ENCODE measurements at regions not wholly inside any gene's neighbourhood (a gene's known extent, or its start where the extent isn't known, plus 50 kb on each side); places are given as distances from the start of the nearest gene placed in this dataset.

DNA sequence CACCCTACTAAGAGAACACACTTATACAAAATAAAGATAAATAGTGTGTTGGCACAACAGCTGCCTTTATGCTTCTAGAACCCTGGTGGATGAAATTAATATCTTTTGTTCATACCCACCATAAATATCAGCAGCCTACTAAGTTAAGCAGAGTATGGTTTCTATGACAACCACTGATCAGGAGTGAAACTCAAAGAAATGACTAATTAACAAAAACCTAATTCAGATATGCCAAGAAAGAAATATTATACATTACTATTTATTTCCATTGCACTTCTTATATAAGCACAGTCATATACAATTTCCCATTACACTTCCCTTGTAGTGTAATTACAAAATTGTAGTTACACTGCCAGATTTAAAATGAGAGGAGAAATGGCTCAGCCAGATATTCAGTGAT is 164.1 kb upstream of the CDKN3 start:
- no peaks in the 10 kb centered on the region for H3K4me1 ChIP-seq (ENCODE audit: control extremely low read depth in 1 of 4, control insufficient read depth in 4 of 4, insufficient read depth in 4 of 4, low read length in 3 of 4)
- no peak overlapping the region for H3K27ac ChIP-seq (ENCODE audit: insufficient read depth in 1 of 2, low read depth in 1 of 2, low read length in 2 of 2, poor library complexity in 1 of 2, severe bottlenecking in 2 of 2)
- POLR2A ChIA-PET: no interaction called here
- DNase-seq: no peak
- CTCF ChIA-PET: no interaction called here
- no peak overlapping the region for H3K4me3 ChIP-seq (ENCODE audit: control insufficient read depth in 1 of 7, extremely low read depth in 1 of 7, insufficient read depth in 4 of 7, low read depth in 2 of 7, low read length in 6 of 7)
- peaks cover 0 to 3% (median 2%) of the 10 kb centered on the region in 5 experiments for H3K27me3 ChIP-seq (replicated peaks in 2 of 5; ENCODE audit: control insufficient read depth in 4 of 5, insufficient read depth in 5 of 5, low read length in 4 of 5)
- H3K36me3 ChIP-seq (ENCODE audit: control insufficient read depth in 4 of 4, insufficient read depth in 4 of 4, low read length in 3 of 4): no peaks in the 10 kb centered on the region
- no peaks in the 10 kb centered on the region for H3K9me3 ChIP-seq (ENCODE audit: control extremely low read depth in 1 of 5, control insufficient read depth in 4 of 5, insufficient read depth in 2 of 5, low read depth in 1 of 5, low read length in 4 of 5)

DNA sequence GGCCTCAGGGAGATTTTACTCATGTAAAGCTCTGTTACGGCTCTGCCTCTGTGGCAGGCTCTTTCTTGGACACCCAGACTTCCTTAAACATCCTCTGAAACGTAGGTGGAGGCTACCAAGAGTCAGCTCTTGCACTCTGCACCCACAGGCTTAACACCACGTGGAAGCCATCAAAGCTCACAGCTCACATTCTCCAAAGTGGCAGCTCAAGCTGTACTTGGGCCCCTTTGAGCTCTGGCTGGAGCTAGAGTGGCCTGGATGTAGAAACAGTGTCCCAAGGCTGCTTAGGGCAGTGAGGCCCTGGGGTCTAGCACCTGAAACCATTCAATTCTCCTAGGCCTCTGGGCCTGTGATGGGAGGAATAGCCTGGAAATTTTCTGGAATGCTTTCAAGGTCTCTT is 155.3 kb upstream of the CDKN3 start:
- DNase-seq: no peak
- H3K4me1 ChIP-seq (ENCODE audit: control extremely low read depth in 1 of 4, control insufficient read depth in 4 of 4, insufficient read depth in 4 of 4, low read length in 3 of 4): no peaks in the 10 kb centered on the region
- 85% methylated on average over 3 of the region's 3 CpGs for WGBS (ENCODE audit: insufficient coverage)
- no peaks in the 10 kb centered on the region for H3K27me3 ChIP-seq (replicated peaks in 2 of 5; ENCODE audit: control insufficient read depth in 4 of 5, insufficient read depth in 5 of 5, low read length in 4 of 5)
- no peak overlapping the region for H3K27ac ChIP-seq (ENCODE audit: insufficient read depth in 1 of 2, low read depth in 1 of 2, low read length in 2 of 2, poor library complexity in 1 of 2, severe bottlenecking in 2 of 2)
- CTCF ChIA-PET: no interaction called here
- H3K4me3 ChIP-seq (ENCODE audit: control insufficient read depth in 1 of 7, extremely low read depth in 1 of 7, insufficient read depth in 4 of 7, low read depth in 2 of 7, low read length in 6 of 7): no peak overlapping the region
- POLR2A ChIA-PET: no interaction called here
- H3K36me3 ChIP-seq (ENCODE audit: control insufficient read depth in 4 of 4, insufficient read depth in 4 of 4, low read length in 3 of 4): no peaks in the 10 kb centered on the region
- no peaks in the 10 kb centered on the region for H3K9me3 ChIP-seq (ENCODE audit: control extremely low read depth in 1 of 5, control insufficient read depth in 4 of 5, insufficient read depth in 2 of 5, low read depth in 1 of 5, low read length in 4 of 5)

GRCh38 chr14:54251356-54251755 is 145.5 kb upstream of the CDKN3 start:
- CTCF ChIA-PET: no interaction called here
- H3K9me3 ChIP-seq (ENCODE audit: control extremely low read depth in 1 of 5, control insufficient read depth in 4 of 5, insufficient read depth in 2 of 5, low read depth in 1 of 5, low read length in 4 of 5): peaks cover 0 to 4% (median 0%) of the 10 kb centered on the region in 5 experiments
- H3K4me1 ChIP-seq (ENCODE audit: control extremely low read depth in 1 of 4, control insufficient read depth in 4 of 4, insufficient read depth in 4 of 4, low read length in 3 of 4): no peaks in the 10 kb centered on the region
- WGBS (ENCODE audit: insufficient coverage): 93% methylated on average over 3 of the region's 4 CpGs
- H3K27me3 ChIP-seq (replicated peaks in 2 of 5; ENCODE audit: control insufficient read depth in 4 of 5, insufficient read depth in 5 of 5, low read length in 4 of 5): peaks cover 0 to 5% (median 3%) of the 10 kb centered on the region in 5 experiments
- no peak overlapping the region for H3K27ac ChIP-seq (ENCODE audit: insufficient read depth in 1 of 2, low read depth in 1 of 2, low read length in 2 of 2, poor library complexity in 1 of 2, severe bottlenecking in 2 of 2)
- no peak overlapping the region for H3K4me3 ChIP-seq (ENCODE audit: control insufficient read depth in 1 of 7, extremely low read depth in 1 of 7, insufficient read depth in 4 of 7, low read depth in 2 of 7, low read length in 6 of 7)
- no peaks in the 10 kb centered on the region for H3K36me3 ChIP-seq (ENCODE audit: control insufficient read depth in 4 of 4, insufficient read depth in 4 of 4, low read length in 3 of 4)
- DNase-seq: no peak
- POLR2A ChIA-PET: no interaction called here

DNA sequence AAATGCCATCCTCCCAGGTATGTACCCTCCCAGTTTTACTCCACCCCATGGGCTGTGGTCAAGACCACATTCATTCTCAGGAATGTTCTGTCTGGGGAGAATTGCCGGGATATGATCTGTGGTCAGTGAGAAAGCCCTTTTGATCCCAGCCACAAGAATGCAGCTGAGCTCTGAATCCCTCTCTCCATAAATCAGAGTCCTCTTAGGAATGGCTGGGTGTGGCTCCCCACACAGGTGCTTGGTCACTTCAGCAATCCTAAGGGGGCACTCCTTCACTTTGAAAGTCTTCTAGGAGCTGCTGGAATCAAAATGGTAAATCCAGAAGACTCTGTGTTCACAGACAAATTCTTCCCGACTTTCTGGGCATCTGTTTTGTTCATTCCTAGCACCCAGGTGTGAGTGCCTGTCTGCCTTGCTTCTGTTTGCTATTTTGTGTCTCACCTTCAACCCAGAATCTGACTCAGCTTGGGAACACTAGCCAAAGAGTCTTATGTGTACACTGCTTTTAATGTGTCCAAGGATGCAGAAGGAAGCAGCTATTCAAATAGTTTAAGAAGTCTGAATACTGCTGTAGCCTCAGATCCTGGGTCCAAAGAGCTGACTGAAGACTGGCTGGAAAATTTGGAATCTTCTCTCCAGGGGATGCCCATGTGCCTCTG is 144.6 kb upstream of the CDKN3 start:
- H3K4me3 ChIP-seq (ENCODE audit: control insufficient read depth in 1 of 7, extremely low read depth in 1 of 7, insufficient read depth in 4 of 7, low read depth in 2 of 7, low read length in 6 of 7): no peak overlapping the region
- peaks cover 0 to 4% (median 0%) of the 10 kb centered on the region in 5 experiments for H3K9me3 ChIP-seq (ENCODE audit: control extremely low read depth in 1 of 5, control insufficient read depth in 4 of 5, insufficient read depth in 2 of 5, low read depth in 1 of 5, low read length in 4 of 5)
- no peaks in the 10 kb centered on the region for H3K36me3 ChIP-seq (ENCODE audit: control insufficient read depth in 4 of 4, insufficient read depth in 4 of 4, low read length in 3 of 4)
- no peak overlapping the region for H3K27ac ChIP-seq (ENCODE audit: insufficient read depth in 1 of 2, low read depth in 1 of 2, low read length in 2 of 2, poor library complexity in 1 of 2, severe bottlenecking in 2 of 2)
- H3K4me1 ChIP-seq (ENCODE audit: control extremely low read depth in 1 of 4, control insufficient read depth in 4 of 4, insufficient read depth in 4 of 4, low read length in 3 of 4): no peaks in the 10 kb centered on the region
- peaks cover 0 to 5% (median 3%) of the 10 kb centered on the region in 5 experiments for H3K27me3 ChIP-seq (replicated peaks in 2 of 5; ENCODE audit: control insufficient read depth in 4 of 5, insufficient read depth in 5 of 5, low read length in 4 of 5)
- DNase-seq: no peak
- WGBS (ENCODE audit: insufficient coverage): 71% methylated on average over 2 of the region's 2 CpGs
- CTCF ChIA-PET: no interaction called here
- POLR2A ChIA-PET: no interaction called here

DNA sequence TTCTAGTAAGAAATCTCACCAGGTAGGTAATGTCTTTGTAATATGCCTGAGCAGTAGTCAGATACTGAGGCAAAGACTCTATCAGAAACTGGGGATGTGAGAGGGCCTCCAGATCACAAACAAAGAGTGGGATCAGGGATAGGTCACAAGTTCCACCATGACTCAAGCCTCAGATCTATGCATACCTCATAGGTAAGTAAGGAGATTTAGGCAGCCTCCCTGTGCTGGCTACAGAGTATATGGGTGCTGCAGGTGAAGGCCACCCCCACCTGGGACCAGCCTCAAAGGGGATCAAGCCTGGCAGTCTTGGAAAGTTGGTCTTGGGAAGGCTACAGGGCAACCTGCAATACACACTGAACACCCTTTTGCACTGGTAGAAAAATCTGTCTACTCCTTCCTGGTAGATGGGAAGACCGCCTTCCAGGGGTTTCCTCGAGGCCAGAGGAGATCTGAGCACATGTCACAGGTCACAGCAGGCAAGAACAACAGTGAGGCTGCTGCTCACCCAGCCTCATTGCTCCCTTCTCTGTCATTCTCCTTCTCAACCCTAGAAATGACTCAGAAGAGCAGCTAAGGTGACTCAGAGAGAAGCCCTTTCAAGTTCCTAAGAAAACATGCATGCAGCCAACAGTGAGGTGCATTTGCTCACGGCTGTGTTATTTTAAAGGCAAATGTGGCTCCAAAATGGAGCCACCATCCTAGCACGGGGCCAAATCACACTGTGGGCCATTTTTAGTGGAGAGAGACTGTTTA is 143.4 kb upstream of the CDKN3 start:
- Histone ChIP-seq H3K36me3 (ENCODE audit: control insufficient read depth in 4 of 4, insufficient read depth in 4 of 4, low read length in 3 of 4) (no peaks in the 10 kb centered on the region), H3K4me1 (ENCODE audit: control extremely low read depth in 1 of 4, control insufficient read depth in 4 of 4, insufficient read depth in 4 of 4, low read length in 3 of 4) (no peaks in the 10 kb centered on the region), H3K4me3 (ENCODE audit: control insufficient read depth in 1 of 7, extremely low read depth in 1 of 7, insufficient read depth in 4 of 7, low read depth in 2 of 7, low read length in 6 of 7) (no peak overlapping the region), H3K27me3 (replicated peaks in 2 of 5; ENCODE audit: control insufficient read depth in 4 of 5, insufficient read depth in 5 of 5, low read length in 4 of 5) (peaks cover 0 to 5% (median 3%) of the 10 kb centered on the region in 5 experiments), H3K27ac (ENCODE audit: insufficient read depth in 1 of 2, low read depth in 1 of 2, low read length in 2 of 2, poor library complexity in 1 of 2, severe bottlenecking in 2 of 2) (no peak overlapping the region), H3K9me3 (ENCODE audit: control extremely low read depth in 1 of 5, control insufficient read depth in 4 of 5, insufficient read depth in 2 of 5, low read depth in 1 of 5, low read length in 4 of 5) (peaks cover 0 to 4% (median 0%) of the 10 kb centered on the region in 5 experiments)
- ChIA-PET POLR2A (no interaction called here), CTCF (no interaction called here)
- 96% methylated on average over 2 of the region's 4 CpGs for WGBS (ENCODE audit: insufficient coverage)
- no peak for DNase-seq

DNA sequence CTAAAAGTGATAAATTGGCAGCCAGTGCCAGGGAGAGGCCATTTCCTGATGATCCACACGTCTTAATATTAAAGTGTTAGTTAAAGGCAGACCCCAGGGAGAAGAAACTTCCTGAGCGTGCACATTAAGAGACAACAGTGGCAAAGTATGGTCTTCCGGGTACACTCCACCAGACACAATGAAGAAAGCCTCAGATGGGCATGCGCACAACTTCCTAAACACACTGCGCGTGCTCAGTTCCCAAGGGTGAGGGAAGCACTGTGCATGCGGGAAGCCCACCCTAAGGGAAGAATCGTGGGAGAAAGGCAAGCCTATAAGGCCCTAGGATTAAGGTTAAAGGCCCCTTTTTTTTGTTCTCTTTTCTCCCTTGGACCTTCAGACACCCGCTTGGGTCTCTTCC is 140.7 kb upstream of the CDKN3 start:
- ChIA-PET POLR2A (no interaction called here), CTCF (no interaction called here)
- Histone ChIP-seq H3K27me3 (replicated peaks in 2 of 5; ENCODE audit: control insufficient read depth in 4 of 5, insufficient read depth in 5 of 5, low read length in 4 of 5) (peaks cover 0 to 5% (median 0%) of the 10 kb centered on the region in 5 experiments), H3K9me3 (ENCODE audit: control extremely low read depth in 1 of 5, control insufficient read depth in 4 of 5, insufficient read depth in 2 of 5, low read depth in 1 of 5, low read length in 4 of 5) (peaks cover 0 to 4% (median 0%) of the 10 kb centered on the region in 5 experiments), H3K4me1 (ENCODE audit: control extremely low read depth in 1 of 4, control insufficient read depth in 4 of 4, insufficient read depth in 4 of 4, low read length in 3 of 4) (no peaks in the 10 kb centered on the region), H3K27ac (ENCODE audit: insufficient read depth in 1 of 2, low read depth in 1 of 2, low read length in 2 of 2, poor library complexity in 1 of 2, severe bottlenecking in 2 of 2) (no peak overlapping the region), H3K4me3 (ENCODE audit: control insufficient read depth in 1 of 7, extremely low read depth in 1 of 7, insufficient read depth in 4 of 7, low read depth in 2 of 7, low read length in 6 of 7) (no peak overlapping the region), H3K36me3 (ENCODE audit: control insufficient read depth in 4 of 4, insufficient read depth in 4 of 4, low read length in 3 of 4) (no peaks in the 10 kb centered on the region)
- 86% methylated on average over 9 of the region's 9 CpGs for WGBS (ENCODE audit: insufficient coverage)
- no peak for DNase-seq

DNA sequence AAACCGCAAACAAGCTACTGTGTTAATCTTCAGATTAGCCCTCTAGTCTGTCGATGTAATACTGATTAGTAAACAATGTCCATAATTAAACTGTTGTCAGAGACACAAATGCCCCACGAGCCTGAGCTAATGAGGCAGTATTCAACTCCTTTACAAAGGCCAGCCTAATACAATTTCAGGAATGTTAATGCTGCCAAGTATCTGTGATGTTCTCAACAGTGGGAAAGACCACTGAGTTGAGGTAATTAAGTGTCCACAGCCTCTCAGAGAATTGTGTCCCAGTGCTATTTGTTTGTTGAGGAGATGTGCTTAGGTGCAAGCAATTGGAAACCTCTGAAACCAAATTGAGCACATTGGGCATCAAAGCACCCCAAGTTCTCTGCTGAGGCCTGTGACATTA is 139.4 kb upstream of the CDKN3 start:
- Histone ChIP-seq H3K27me3 (replicated peaks in 2 of 5; ENCODE audit: control insufficient read depth in 4 of 5, insufficient read depth in 5 of 5, low read length in 4 of 5) (peaks cover 0 to 2% (median 0%) of the 10 kb centered on the region in 5 experiments), H3K4me1 (ENCODE audit: control extremely low read depth in 1 of 4, control insufficient read depth in 4 of 4, insufficient read depth in 4 of 4, low read length in 3 of 4) (no peaks in the 10 kb centered on the region), H3K27ac (ENCODE audit: insufficient read depth in 1 of 2, low read depth in 1 of 2, low read length in 2 of 2, poor library complexity in 1 of 2, severe bottlenecking in 2 of 2) (no peak overlapping the region), H3K36me3 (ENCODE audit: control insufficient read depth in 4 of 4, insufficient read depth in 4 of 4, low read length in 3 of 4) (no peaks in the 10 kb centered on the region), H3K9me3 (ENCODE audit: control extremely low read depth in 1 of 5, control insufficient read depth in 4 of 5, insufficient read depth in 2 of 5, low read depth in 1 of 5, low read length in 4 of 5) (peaks cover 0 to 4% (median 0%) of the 10 kb centered on the region in 5 experiments), H3K4me3 (ENCODE audit: control insufficient read depth in 1 of 7, extremely low read depth in 1 of 7, insufficient read depth in 4 of 7, low read depth in 2 of 7, low read length in 6 of 7) (no peak overlapping the region)
- no peak for DNase-seq
- CTCF ChIA-PET: no interaction called here
- 65% methylated on average over 3 of the region's 3 CpGs for WGBS (ENCODE audit: insufficient coverage)
- POLR2A ChIA-PET: no interaction called here

Measured in common myeloid progenitor, CD34-positive (primary cell).